HG03196 (cell line): ENCODE measurements at regions not wholly inside any gene's neighbourhood (a gene's known extent, or its start where the extent isn't known, plus 50 kb on each side); places are given as distances from the start of the nearest gene placed in this dataset.
"Not testable (repeated sequence)": the region's sequence is repeated elsewhere in the genome, so short reads cannot be mapped to it uniquely, and the experiment has no call there.

Experiments
- ATAC-seq: cut with Tn5 transposase; IDR thresholded peaks from one replicate; pipeline ENCODE4 v1.9.1; 2021; ENCODE audit not compliant: unreplicated experiment

- no peak for ATAC-seq
These were observed 119.4 kb downstream of the CD24 start for GRCh38 chr6:106855117-106855516.

DNA sequence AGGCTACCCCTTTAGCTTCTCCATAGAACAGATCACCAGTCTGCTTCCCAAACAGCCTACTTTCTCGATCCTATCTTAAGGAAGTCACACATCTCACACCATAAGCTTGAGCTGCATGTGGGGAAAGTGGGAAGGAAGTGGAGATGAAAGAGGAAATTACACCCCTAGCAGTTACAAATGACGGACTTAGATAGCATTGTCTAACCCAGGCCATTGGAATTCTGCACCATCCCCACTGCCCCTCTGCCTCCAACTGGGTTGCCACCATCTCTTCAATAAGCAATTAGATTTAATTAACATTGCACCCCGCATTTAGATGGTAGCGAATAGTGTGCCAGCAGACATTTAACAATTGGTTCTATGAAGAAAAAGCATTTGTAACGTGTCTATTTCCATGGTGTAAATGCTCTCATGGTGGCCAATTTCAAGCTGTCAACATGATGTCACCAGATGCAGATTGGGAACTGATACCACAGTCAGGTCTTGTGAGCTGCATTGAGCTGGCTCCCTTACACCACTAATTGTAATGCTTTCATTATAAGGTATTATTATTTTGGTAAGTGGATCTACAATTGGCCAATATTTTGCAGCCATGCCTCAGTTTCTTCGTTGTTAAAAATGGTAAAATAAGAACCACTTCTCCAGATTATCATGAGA lies 124.7 kb downstream of the CD24 start:
- no peak for ATAC-seq

DNA sequence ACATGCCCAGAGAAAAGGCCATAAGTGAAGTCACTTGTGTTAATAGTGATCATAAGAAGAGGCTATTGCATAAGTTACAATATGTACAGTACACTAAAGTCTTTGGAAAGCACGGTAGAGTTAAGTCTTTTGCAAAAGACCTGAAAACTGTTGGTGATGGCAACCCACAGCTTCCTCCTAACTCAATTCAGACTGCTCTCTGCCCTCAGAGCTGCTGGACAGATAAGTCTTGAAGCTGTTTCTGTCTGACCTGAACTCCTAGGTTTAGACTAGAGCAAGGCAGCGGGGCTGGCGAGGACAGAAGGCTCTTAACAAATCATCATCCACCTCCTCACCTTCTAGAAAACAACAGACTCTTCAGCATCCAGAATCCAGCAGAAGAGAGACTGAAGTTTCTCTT lies 125.4 kb downstream of the CD24 start:
- no peak for ATAC-seq

GRCh38 chr6:106847116-106847515 lies 127.4 kb downstream of the CD24 start:
- no peak for ATAC-seq

DNA sequence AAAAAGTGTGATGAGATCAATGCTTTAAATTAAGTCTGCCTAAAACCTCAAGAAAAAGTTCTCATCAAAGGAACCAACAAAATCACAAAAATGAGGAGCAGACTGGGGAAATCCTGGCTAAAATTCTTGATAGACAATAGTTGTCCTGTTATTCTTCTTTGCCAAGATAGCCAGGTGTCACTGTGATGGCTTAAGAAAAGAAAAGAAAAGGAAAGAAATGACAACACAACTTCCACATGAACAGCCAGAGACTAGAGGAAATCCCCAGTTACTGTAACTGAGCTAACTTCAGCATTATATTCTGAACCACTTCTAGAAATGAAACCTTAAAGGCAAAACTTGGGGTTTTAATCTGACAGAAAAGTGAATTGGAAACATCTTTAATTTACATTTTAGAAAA lies 129.6 kb downstream of the CD24 start:
- peak; percentile 55 for ATAC-seq

DNA sequence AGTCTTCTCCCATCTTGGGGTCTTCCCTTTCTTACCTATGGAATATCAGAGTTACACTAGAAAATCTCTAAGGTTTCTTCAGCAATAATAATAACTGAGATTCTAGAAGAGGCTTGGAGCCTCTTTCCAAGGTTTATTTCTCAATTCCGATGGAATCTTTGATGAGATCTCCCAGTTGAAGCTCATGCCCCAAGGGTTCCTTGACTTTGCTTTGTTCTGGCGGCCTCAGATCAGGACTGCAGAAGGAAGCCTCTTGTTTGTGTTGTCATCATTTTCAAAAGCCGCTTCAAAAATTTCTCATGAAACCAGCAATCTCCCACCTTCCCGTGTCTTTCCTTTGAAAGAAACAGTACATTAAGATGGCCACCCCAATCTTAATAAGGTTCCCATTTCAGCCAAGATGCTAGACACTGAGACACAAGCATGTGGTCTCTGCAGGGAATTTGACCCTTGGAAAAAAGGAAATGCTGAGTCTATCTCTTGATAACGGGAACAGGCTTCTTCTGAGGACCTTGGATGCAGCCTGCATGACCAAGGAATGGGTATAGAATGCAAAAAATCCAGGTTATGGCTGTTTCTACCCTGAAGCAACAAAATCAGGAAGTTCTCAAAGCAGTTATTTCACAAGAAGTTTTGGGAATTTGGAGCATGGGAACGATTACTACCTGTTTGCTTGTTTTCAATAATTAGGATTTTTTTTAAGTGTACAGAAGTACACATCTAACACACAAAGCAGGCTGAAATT lies 141.6 kb downstream of the CD24 start:
- no peak for ATAC-seq

DNA sequence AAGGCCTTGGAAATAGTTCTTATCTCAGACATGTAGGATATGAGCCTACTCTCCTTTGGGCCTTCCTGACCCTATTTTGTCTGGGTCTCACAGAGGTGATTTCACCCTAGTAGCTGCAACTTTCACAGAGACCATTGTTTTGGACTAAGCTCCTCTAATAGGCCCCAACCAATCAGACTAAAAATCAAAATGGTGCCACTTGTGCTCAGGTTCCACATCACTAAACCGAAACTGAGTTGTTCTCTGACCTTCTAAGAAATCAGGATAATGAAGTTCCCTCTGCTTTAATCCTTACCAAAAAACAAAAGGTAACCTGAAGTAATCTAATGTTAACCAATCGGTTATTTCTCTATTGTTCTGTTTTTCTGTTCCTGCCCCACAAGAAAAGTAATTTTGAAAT lies 143.6 kb downstream of the CD24 start:
- no peak for ATAC-seq

- no peak for ATAC-seq
These were observed 145.1 kb downstream of the CD24 start for GRCh38 chr6:106829451-106829850.

DNA sequence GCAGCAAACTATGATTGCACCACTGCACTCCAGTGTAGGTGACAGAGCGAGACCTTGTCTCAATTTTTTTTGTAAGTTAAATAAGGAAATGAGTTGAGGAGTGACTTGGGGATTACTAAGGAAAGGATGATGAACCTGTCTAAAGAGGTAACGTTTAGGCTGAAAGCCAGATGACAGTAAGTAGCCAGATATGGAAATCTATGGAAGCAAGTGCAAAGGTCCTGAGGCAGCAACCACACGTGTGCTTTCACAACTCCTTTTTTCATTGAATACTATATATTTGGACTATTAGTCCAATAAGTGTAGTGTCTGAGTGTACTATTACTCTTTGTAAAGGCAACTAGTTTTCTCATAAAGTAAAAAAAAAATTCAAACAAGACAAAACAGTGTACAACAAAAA lies 147.4 kb downstream of the CD24 start:
- no peak for ATAC-seq

- no peak for ATAC-seq
These were observed 149.4 kb downstream of the CD24 start for GRCh38 chr6:106825156-106825555.

- ATAC-seq: no peak
These were observed 150.7 kb downstream of the CD24 start for GRCh38 chr6:106823732-106824351.

- no peak for ATAC-seq
These were observed 151.5 kb downstream of the CD24 start for GRCh38 chr6:106823058-106823457.

GRCh38 chr6:106820412-106820852 lies 154.1 kb downstream of the CD24 start:
- no peak for ATAC-seq

- no peak for ATAC-seq
These were observed 163.3 kb downstream of the CD24 start for GRCh38 chr6:106811088-106811686.

DNA sequence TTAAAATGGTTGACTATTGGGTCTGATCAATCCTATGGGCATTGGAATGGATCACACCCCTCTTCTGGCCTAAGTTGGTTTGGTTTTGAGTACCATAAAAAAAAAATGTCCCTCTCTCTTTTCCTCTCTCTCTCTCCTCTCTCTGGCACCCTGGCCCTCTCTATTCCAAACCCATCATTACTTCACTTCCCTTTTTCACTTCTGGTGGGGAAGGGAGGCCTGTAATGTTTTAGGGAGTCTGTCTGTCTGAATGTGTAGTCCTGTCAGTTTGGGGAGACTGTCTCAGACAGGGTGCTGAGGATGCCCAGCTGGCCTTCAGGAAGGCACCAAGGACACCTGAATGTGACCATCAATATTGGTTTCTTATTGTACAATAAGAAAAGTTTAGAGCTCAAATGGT lies 165.8 kb downstream of the CD24 start:
- no peak for ATAC-seq

DNA sequence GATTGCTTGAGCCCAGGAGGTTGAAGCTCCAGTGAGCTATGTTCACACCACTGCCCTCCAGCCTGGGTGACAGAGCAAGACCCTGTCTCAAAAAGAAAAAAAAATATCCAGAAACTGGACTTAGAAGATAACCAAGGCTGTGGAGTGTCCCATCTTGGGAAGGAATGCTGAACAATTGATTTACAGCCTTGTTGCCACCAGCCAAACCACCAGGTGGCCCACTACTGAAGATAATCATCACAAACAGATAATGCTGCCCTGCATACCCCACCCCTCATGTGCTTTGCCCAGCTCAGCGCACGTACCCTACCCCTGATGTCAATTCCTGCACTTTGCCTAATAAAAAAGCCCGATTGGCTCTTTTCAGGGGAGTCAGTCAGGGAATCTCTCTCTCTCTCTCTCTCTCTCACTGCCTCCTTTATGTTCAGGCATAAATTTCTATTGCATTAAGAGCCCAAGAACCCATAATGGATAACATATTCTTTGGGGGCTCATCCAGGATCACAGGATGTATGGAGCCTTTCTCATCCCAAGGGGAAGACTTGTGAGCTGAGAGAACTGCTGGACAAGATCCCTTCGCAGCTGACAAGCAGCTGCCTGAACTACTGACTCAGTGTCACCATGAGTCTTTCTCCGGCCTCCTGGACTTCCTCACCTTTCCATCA lies 166.4 kb downstream of the CD24 start:
- ATAC-seq: no peak

DNA sequence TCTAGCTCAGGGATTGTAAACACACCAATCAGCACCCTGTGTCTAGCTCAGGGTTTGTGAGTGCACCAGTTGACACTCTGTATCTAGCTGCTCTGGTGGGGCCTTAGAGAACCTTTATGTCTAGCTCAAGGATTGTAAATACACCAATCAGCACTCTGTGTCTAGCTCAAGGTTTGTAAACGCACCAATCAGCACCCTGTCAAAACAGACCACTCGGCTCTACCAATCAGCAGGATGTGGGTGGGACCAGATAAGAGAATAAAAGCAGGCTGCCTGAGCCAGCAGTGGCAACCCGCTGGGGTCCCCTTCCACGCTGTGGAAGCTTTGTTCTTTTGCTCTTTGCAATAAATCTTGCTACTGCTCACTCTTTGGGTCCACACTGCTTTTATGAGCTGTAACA lies 168.3 kb downstream of the CD24 start:
- ATAC-seq: not testable (repeated sequence)

- no peak for ATAC-seq
These were observed 168.8 kb downstream of the CD24 start for GRCh38 chr6:106805771-106806170.

GRCh38 chr6:106804346-106805335 lies 169.9 kb downstream of the CD24 start:
- ATAC-seq: no peak

DNA sequence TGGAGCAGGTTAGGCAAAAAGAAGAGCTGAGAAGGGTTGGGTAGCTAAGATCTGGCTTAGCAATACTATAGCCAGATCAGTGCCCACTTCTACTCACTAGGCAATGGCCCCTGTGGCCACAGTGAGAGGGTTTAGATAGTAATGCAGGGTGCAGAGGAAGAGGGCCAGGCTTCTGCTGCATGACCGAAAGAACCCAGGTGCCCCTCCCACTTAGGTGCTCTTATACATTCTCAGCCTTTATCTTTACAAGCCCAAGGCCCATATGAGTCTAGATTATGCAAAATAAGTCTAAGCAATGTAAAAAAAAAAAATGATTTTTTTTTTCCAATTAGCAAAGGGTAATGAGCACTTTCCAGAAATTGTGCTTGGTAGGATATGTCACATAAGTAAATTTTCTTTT lies 171.3 kb downstream of the CD24 start:
- no peak for ATAC-seq
